ENCODE measurements at regions not wholly inside any gene's neighbourhood (a gene's known extent, or its start where the extent isn't known, plus 50 kb on each side); places are given as distances from the start of the nearest gene placed in this dataset.

GRCh38 chr3:30317561-30317960 lies 288.8 kb upstream of the TGFBR2 start:
- TF ChIP-seq CTCF (conservative IDR thresholded peaks at IDR 0.05; ENCODE audit: low read depth, low read length) (no peak), FOS (IDR thresholded peaks at IDR 0.05; ENCODE audit: low read depth, low read length) (no peak), RAD21 (IDR thresholded peaks at IDR 0.05; ENCODE audit: low read length) (no peak), POLR2A (IDR thresholded peaks at IDR 0.05; ENCODE audit: low read depth, low read length) (no peak), USF2 (IDR thresholded peaks at IDR 0.05; ENCODE audit: low read depth, low read length) (no peak), BHLHE40 (IDR thresholded peaks at IDR 0.05; ENCODE audit: low read depth, low read length) (no peak), MXI1 (IDR thresholded peaks at IDR 0.05; ENCODE audit: borderline replicate concordance, low read depth, low read length) (no peak)

Data from IMR-90 (cell line).